Fibroblast of the aortic adventitia (primary cell): ENCODE measurements at regions not wholly inside any gene's neighbourhood (a gene's known extent, or its start where the extent isn't known, plus 50 kb on each side); places are given as distances from the start of the nearest gene placed in this dataset.

Experiments used
- DNase-seq: peaks from one replicate; pipeline ENCODE4 v3.0.0-alpha.2; 2010; ENCODE audit warnings: low read depth
- H3K4me3 ChIP-seq: 2 replicates; pipeline ENCODE4 v1.5.1; 2011; ENCODE audit warnings: low read depth, mild to moderate bottlenecking, control low read depth, low read length, moderate library complexity
- TF ChIP-seq, protein P1 (sequence below): IDR thresholded peaks from 2 replicates; pipeline ENCODE4 v1.5.1; 2011; ENCODE audit warnings: mild to moderate bottlenecking, low read length, control low read depth, inconsistent platforms; ENCODE audit not compliant: insufficient read depth

DNA sequence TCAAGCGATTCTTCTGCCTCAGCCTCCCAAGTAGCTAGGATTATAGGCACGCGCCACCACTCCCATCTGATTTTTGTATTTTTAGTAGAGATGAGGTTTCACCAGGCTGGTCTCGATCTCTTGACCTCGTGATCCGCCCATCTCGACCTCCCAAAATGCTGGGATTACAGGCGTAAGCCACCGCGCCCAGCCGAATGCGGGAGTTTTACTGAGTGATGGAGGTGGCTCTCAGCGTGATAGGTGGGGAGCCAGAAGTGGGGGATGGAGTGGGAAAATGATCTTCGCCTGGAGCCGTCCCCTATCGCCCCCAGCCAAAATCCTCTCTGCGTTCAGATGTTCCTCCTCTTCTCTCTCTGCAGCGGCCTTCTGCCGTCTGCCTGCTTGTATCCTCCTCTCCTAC lies 348.4 kb upstream of the NPSR1 start:
- DNase-seq = no peak
- TF ChIP-seq, protein P1, sequence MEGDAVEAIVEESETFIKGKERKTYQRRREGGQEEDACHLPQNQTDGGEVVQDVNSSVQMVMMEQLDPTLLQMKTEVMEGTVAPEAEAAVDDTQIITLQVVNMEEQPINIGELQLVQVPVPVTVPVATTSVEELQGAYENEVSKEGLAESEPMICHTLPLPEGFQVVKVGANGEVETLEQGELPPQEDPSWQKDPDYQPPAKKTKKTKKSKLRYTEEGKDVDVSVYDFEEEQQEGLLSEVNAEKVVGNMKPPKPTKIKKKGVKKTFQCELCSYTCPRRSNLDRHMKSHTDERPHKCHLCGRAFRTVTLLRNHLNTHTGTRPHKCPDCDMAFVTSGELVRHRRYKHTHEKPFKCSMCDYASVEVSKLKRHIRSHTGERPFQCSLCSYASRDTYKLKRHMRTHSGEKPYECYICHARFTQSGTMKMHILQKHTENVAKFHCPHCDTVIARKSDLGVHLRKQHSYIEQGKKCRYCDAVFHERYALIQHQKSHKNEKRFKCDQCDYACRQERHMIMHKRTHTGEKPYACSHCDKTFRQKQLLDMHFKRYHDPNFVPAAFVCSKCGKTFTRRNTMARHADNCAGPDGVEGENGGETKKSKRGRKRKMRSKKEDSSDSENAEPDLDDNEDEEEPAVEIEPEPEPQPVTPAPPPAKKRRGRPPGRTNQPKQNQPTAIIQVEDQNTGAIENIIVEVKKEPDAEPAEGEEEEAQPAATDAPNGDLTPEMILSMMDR = no peak
- no peak overlapping the region for H3K4me3 ChIP-seq

DNA sequence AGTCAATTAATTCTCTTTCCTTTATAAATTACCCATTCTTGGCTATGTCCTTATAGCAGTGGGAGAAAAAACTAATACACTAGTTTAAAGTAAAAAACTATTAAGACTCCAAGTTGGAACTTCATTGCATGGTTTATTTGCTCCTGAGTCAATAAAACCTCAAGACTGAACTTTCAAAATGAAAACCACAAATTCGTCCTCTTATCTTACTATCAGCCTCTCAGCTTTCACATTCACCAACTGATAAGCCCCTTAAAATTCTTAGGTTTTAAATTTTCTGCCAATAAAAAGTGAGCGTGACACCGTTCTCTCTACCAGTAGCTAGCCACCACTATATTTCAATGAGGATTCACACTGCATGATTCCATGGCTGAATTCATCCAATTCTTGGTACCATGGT lies 346.4 kb upstream of the NPSR1 start:
- TF ChIP-seq, protein P1 = no peak
- peak; percentile 49 for DNase-seq

DNA sequence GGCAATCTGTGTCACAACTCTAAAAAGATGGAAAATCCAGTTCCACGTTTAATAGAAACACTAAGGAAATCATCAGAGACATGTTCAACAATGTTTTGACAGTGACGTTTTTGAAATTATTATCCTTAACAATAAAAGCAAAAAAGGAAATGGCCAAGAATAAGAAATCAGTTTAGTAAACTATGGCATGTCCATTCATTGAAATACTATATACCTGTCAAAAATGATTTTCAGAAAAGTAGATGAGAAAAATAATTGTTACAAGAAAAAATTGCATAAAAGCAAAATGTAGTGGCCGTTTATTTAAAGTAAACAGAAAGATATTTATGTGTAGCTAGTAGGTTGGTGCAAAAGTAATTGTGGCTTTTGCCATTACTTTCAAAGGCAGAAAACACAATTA lies 345.4 kb upstream of the NPSR1 start:
- no peak for DNase-seq
- TF ChIP-seq, protein P1 = no peak
- no peak overlapping the region for H3K4me3 ChIP-seq

More for the DNA sequence above, 346.4 kb upstream of the NPSR1 start:
- H3K4me3 ChIP-seq = no peak overlapping the region

DNA sequence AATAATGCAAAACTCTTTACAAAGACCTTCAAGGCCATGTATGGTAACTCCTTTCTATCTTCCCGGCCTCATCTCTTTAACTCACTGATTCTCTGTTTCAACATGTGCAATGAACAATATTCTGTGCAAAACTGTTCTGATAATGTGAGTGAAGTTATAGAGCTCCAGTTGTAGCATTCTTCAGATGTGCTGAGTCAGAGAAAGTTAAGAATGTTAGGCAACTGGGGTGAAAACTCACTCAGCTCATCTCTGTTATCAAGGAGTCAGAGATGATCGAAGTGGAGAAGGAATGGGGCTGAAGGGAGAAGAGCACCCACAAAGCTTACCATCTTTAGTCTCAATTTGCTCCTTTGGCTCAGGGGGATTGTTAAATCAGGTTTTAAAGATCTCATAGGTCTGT lies 344.7 kb upstream of the NPSR1 start:
- peak; percentile 51 for DNase-seq
- H3K4me3 ChIP-seq = no peak overlapping the region
- TF ChIP-seq, protein P1 = no peak

DNA sequence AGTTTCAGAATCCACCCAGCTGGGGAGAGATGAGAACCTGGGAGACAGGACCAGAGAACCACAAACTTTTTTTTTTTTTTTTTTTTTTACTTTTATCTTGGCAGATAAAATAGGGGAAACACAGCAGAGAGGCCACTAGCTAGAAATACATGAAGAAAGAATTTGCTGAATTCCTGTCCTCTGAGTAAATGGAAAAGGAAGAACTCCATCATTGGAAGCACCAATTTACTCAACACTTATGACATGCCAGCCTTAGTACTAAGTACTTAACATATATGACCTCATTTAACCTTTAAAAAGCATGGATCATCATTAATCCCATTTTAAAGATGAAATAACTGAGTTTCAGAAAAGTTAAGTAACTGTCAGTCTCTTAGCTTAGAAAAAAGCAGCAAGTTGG lies 343.0 kb upstream of the NPSR1 start:
- peak; percentile 90 for DNase-seq
- H3K4me3 ChIP-seq = no peak overlapping the region
- TF ChIP-seq, protein P1 = no peak

DNA sequence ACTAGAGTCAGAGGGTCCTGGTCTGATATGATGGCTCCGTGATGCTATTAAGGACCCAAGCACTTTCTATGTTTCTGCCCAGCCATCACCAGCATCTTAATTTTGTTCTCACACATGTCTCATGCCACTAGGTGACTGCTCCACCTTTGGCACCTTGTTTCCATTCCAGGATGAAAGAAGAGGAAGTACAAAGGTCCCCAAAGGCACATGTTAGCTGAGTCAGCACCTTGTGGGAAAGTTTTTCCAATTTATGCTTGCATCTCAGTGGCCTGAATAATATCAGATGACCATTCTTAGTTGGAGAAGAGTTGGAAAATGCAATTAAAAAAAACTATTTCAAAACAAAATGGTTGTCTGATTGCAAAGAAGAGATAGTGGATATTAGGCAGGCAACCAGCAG lies 341.0 kb upstream of the NPSR1 start:
- TF ChIP-seq, protein P1 = no peak
- H3K4me3 ChIP-seq = no peak overlapping the region
- no peak for DNase-seq

DNA sequence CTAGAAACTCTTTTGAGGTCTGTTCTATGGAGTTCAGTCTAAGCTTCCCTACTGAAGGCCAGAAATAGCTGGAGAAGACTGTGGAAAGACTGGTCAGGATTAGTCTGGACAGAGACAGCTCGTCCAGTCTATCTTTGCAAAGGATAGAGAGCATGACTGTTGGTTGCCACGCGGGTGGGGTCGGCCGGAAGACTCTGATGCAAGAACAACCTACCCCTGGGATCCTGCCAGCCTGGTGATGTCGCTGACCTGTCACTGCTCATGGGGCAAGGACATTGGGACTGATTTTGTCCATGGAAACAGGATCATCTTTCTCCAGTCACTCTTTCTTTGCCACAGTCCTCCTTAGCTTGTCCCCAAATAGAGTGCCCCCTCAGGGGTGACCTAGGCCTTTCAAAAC lies 337.6 kb upstream of the NPSR1 start:
- H3K4me3 ChIP-seq = no peak overlapping the region
- TF ChIP-seq, protein P1 = no peak
- DNase-seq = no peak
